IPS-20b (cell line): ENCODE measurements at regions not wholly inside any gene's neighbourhood (a gene's known extent, or its start where the extent isn't known, plus 50 kb on each side); places are given as distances from the start of the nearest gene placed in this dataset.

ENCODE experiments used
- H3K27ac ChIP-seq: one replicate; pipeline ENCODE4 v1.5.1; 2013; ENCODE audit warnings: low read length
- H3K27me3 ChIP-seq: 2 replicates; pipeline ENCODE4 v1.6.1; 2013; ENCODE audit warnings: mild to moderate bottlenecking, low read length, inconsistent platforms; ENCODE audit not compliant: insufficient read depth
- H3K36me3 ChIP-seq: 2 replicates; pipeline ENCODE4 v1.6.1; 2013; ENCODE audit warnings: low read depth, mild to moderate bottlenecking, inconsistent platforms, low read length, moderate library complexity; ENCODE audit not compliant: insufficient read depth
- H3K4me1 ChIP-seq: 2 replicates; pipeline ENCODE4 v1.6.1; 2013; ENCODE audit warnings: mild to moderate bottlenecking, control low read depth, inconsistent platforms, low read length, moderate library complexity; ENCODE audit not compliant: insufficient read depth
- H3K4me3 ChIP-seq: 2 replicates; pipeline ENCODE4 v1.5.1; 2013; ENCODE audit warnings: mild to moderate bottlenecking, low read length, inconsistent platforms
- H3K9ac ChIP-seq: 2 replicates; pipeline ENCODE4 v1.6.1; 2013; ENCODE audit warnings: low read depth, mild to moderate bottlenecking, inconsistent platforms, low read length, moderate library complexity
- H3K9me3 ChIP-seq: 2 replicates; pipeline ENCODE4 v1.6.1; 2013; ENCODE audit warnings: mild to moderate bottlenecking, low read depth, low read length, inconsistent platforms; ENCODE audit not compliant: insufficient read depth

GRCh38 chr5:53335115-53335514, 145.3 kb upstream of the FST start:
- H3K9ac ChIP-seq: no peak overlapping the region
- no peak overlapping the region for H3K27ac ChIP-seq
- H3K36me3 ChIP-seq: no peaks in the 10 kb centered on the region
- H3K9me3 ChIP-seq: no peaks in the 10 kb centered on the region
- H3K4me1 ChIP-seq: no peaks in the 10 kb centered on the region
- no peaks in the 10 kb centered on the region for H3K27me3 ChIP-seq
- no peak overlapping the region for H3K4me3 ChIP-seq

DNA sequence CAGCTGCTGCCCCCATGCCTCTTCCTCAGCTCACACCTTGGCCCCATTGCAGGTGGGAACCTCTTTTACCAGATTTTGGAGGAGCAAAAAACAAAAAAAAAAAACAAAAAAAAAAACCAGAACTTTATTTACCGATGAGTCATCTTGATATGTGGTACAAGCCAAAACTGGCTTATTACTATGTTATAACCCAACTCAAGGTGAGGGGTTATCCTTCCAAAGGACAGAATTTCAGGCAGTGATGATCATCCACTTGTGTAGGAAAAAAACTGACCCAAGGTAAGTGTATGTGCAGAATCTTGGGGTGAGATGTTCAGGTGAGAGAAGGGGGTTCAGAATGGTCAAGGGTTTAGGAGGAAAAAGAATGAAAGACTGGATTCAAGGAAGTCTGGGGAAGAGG, 142.6 kb upstream of the FST start:
- Histone ChIP-seq H3K4me3 (no peak overlapping the region), H3K27me3 (no peaks in the 10 kb centered on the region), H3K36me3 (no peaks in the 10 kb centered on the region), H3K4me1 (no peaks in the 10 kb centered on the region), H3K9ac (no peak overlapping the region), H3K27ac (no peak overlapping the region), H3K9me3 (no peaks in the 10 kb centered on the region)

DNA sequence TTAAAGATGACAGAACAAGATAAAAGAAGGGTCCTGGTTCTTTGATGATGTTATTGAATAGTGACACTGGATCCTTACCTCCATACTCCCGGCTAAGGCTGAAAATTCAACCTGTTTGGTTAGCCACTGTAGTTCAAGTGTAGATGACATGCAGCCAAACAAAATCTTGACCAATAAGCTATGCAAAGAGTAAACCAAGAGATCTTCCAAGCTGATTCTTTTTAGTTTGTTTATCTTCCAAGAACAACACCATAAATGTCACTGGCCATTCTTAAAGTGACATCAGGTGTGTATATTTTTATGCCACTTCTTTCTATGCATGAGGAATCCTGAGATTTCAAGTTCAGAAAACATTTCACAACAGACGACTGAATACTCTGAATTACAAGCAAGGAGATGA, 141.5 kb upstream of the FST start:
- no peak overlapping the region for H3K4me3 ChIP-seq
- no peaks in the 10 kb centered on the region for H3K27me3 ChIP-seq
- H3K27ac ChIP-seq: no peak overlapping the region
- no peaks in the 10 kb centered on the region for H3K4me1 ChIP-seq
- no peaks in the 10 kb centered on the region for H3K9me3 ChIP-seq
- H3K9ac ChIP-seq: no peak overlapping the region
- H3K36me3 ChIP-seq: no peaks in the 10 kb centered on the region

DNA sequence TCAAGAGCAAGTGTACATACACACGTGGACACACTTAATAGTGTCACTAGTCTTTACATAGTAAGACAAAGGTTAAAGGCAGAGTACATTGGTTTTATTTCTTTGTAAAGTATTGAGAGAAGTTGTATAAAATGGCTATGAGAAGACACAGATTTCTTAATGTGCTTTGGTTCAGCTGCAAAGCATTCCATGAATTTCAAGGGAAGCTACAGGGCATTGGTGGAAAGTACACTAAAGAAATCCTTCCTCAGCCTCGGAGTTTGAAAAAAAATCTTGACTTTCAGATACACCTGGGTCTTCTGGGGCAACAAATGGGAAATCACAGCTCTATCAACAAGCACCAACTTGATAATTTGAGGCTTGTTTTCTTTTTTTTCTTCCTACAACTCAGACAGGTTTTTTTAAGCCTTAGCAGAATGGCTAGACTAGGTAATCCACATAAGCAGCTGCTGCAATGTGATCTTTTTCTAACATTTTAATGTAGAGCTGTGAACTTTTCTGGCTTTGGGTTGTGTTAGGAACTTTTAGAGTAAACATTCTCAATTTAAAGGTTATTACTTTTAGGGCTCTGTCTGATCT, 140.4 kb upstream of the FST start:
- Histone ChIP-seq H3K27ac (no peak overlapping the region), H3K9me3 (no peaks in the 10 kb centered on the region), H3K27me3 (no peaks in the 10 kb centered on the region), H3K9ac (no peak overlapping the region), H3K4me1 (no peaks in the 10 kb centered on the region), H3K36me3 (no peaks in the 10 kb centered on the region), H3K4me3 (no peak overlapping the region)

- H3K27me3 ChIP-seq: no peaks in the 10 kb centered on the region
- H3K9ac ChIP-seq: no peak overlapping the region
- no peak overlapping the region for H3K4me3 ChIP-seq
- H3K27ac ChIP-seq: no peak overlapping the region
- no peaks in the 10 kb centered on the region for H3K4me1 ChIP-seq
- H3K36me3 ChIP-seq: no peaks in the 10 kb centered on the region
- no peaks in the 10 kb centered on the region for H3K9me3 ChIP-seq
These were observed 139.3 kb upstream of the FST start for GRCh38 chr5:53340956-53341750.

- Histone ChIP-seq H3K9ac (no peak overlapping the region), H3K27me3 (no peaks in the 10 kb centered on the region), H3K36me3 (no peaks in the 10 kb centered on the region), H3K4me3 (no peak overlapping the region), H3K27ac (no peak overlapping the region), H3K4me1 (no peaks in the 10 kb centered on the region), H3K9me3 (no peaks in the 10 kb centered on the region)
These were observed 138.2 kb upstream of the FST start for GRCh38 chr5:53342236-53342635.

- no peaks in the 10 kb centered on the region for H3K27me3 ChIP-seq
- H3K4me1 ChIP-seq: no peaks in the 10 kb centered on the region
- H3K27ac ChIP-seq: no peak overlapping the region
- H3K9ac ChIP-seq: no peak overlapping the region
- no peaks in the 10 kb centered on the region for H3K36me3 ChIP-seq
- no peaks in the 10 kb centered on the region for H3K9me3 ChIP-seq
- no peak overlapping the region for H3K4me3 ChIP-seq
These were observed 137.2 kb upstream of the FST start for GRCh38 chr5:53343187-53343586.

GRCh38 chr5:53350368-53350767, 130.1 kb upstream of the FST start:
- no peaks in the 10 kb centered on the region for H3K27me3 ChIP-seq
- no peak overlapping the region for H3K4me3 ChIP-seq
- H3K4me1 ChIP-seq: peaks cover 4% of the 10 kb centered on the region; the same call in 1 of the 2 replicates
- no peaks in the 10 kb centered on the region for H3K36me3 ChIP-seq
- no peak overlapping the region for H3K27ac ChIP-seq
- no peak overlapping the region for H3K9ac ChIP-seq
- no peaks in the 10 kb centered on the region for H3K9me3 ChIP-seq

DNA sequence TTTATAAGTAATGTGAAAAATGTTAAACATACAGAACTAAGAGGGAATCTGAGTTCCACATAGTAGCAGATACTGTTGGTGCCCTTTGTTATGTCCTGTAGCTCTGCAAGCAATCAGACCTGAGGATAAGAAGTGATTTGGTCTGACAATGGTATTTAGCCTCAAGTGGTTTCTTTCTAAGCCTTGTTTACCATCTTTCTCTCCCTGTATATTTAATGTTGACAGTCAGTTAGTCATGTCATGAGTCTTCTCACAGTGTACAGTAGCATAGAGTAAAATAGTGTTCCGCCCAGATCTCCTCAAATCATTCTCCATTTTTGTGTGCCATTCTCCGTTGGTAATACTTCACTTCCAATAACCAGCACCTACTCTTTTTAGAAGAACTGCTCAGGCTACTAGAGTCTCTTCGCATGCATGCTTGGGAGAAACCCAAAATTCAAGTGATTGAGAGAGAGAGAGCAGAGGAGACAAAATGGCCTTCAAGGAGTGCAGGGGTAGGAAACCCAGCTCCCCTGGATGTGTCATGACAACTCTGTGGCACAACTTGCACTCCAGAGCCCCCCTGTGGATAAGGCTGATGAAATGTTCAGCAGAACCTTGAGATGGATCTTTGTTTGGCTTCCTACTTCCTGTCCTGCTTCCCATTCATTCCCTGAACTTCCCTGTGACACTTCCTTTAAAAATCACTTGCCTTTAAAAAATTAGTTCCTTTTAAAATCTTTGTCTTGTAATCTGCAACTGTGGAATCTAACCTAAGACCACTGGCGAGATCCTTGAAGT, 129.2 kb upstream of the FST start:
- no peaks in the 10 kb centered on the region for H3K9me3 ChIP-seq
- H3K27ac ChIP-seq: no peak overlapping the region
- no peak overlapping the region for H3K9ac ChIP-seq
- no peak overlapping the region for H3K4me3 ChIP-seq
- H3K4me1 ChIP-seq: peaks cover 4% of the 10 kb centered on the region; the same call in 1 of the 2 replicates
- H3K36me3 ChIP-seq: no peaks in the 10 kb centered on the region
- no peaks in the 10 kb centered on the region for H3K27me3 ChIP-seq

- H3K27me3 ChIP-seq: no peaks in the 10 kb centered on the region
- no peak overlapping the region for H3K27ac ChIP-seq
- no peak overlapping the region for H3K4me3 ChIP-seq
- H3K9ac ChIP-seq: no peak overlapping the region
- H3K4me1 ChIP-seq: no peaks in the 10 kb centered on the region
- H3K9me3 ChIP-seq: no peaks in the 10 kb centered on the region
- H3K36me3 ChIP-seq: no peaks in the 10 kb centered on the region
These were observed 125.1 kb upstream of the FST start for GRCh38 chr5:53355316-53355715.

GRCh38 chr5:53355931-53356330, 124.5 kb upstream of the FST start:
- Histone ChIP-seq H3K4me1 (no peaks in the 10 kb centered on the region), H3K27ac (no peak overlapping the region), H3K9ac (no peak overlapping the region)

DNA sequence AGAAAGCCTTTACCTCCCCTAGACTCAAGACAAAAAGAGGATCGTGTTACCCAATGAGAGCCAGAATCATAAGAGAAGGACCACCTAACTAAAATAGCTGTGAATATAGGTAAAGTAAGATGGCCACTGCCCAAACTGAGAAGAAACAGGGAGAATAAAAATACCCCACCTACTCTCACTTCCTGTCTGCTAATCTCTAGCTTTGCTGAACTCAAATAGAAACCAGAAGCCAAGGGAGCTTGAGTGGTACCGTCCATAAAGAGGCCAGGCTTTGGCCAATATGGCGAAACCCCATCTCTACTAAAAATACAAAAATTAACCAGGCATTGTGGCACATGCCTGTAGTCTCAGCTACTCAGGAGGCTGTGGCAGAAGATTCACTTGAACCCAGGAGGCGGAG, 123.0 kb upstream of the FST start:
- Histone ChIP-seq H3K4me3 (no peak overlapping the region), H3K27me3 (no peaks in the 10 kb centered on the region), H3K9ac (no peak overlapping the region), H3K27ac (no peak overlapping the region), H3K36me3 (no peaks in the 10 kb centered on the region), H3K9me3 (no peaks in the 10 kb centered on the region), H3K4me1 (no peaks in the 10 kb centered on the region)

More at GRCh38 chr5:53355931-53356330, 124.5 kb upstream of the FST start:
- no peaks in the 10 kb centered on the region for H3K9me3 ChIP-seq
- H3K4me3 ChIP-seq: no peak overlapping the region
- H3K27me3 ChIP-seq: no peaks in the 10 kb centered on the region
- no peaks in the 10 kb centered on the region for H3K36me3 ChIP-seq
